OCI-LY3 (cell line): ENCODE measurements at regions not wholly inside any gene's neighbourhood (a gene's known extent, or its start where the extent isn't known, plus 50 kb on each side); places are given as distances from the start of the nearest gene placed in this dataset.

Experiments used
- H2AFZ ChIP-seq: fragments of 200-600, 300-600 bp; shearing (Covaris generic); 2 replicates; pipeline ENCODE4 v1.6.0; 2014; ENCODE audit warnings: antibody characterized with exemption, low read depth, low read length
- H3K27ac ChIP-seq: fragments of 200-600, 300-600 bp; sonication (generic); 2 replicates; pipeline ENCODE4 v1.5.1; 2014; ENCODE audit warnings: mild to moderate bottlenecking, low read length, moderate library complexity, mixed read lengths
- H3K27me3 ChIP-seq: fragments of 200-600, 300-600 bp; sonication (generic); 2 replicates; pipeline ENCODE4 v1.6.1; 2014; ENCODE audit warnings: low read depth, low read length, mixed read lengths
- H3K36me3 ChIP-seq: fragments of 200-600, 300-600 bp; sonication (generic); replicated peaks from 2 replicates; pipeline ENCODE3; 2014; ENCODE audit warnings: low read depth, low read length, mixed read lengths
- H3K4me1 ChIP-seq: fragments of 300-600, 200-600 bp; sonication (generic); 2 replicates; pipeline ENCODE4 v1.6.1; 2014; ENCODE audit warnings: low read length, mixed read lengths
- H3K4me2 ChIP-seq: fragments of 200-600, 300-600 bp; sonication (generic); 2 replicates; pipeline ENCODE4 v1.6.1; 2014; ENCODE audit warnings: low read length, mixed read lengths
- H3K4me3 ChIP-seq: fragments of 300-600, 200-600 bp; sonication (generic); 2 replicates; pipeline ENCODE4 v1.5.1; 2014; ENCODE audit warnings: antibody characterized with exemption, mild to moderate bottlenecking, low read length, moderate library complexity
- H3K79me2 ChIP-seq: fragments of 300-600, 200-600 bp; shearing (Covaris generic); 2 replicates; pipeline ENCODE4 v1.6.1; 2014; ENCODE audit warnings: mild to moderate bottlenecking, low read length, mixed read lengths
- H3K9ac ChIP-seq: fragments of 300-600, 200-600 bp; shearing (Covaris generic); 2 replicates; pipeline ENCODE4 v1.6.0; 2014; ENCODE audit warnings: mild to moderate bottlenecking, low read length, moderate library complexity
- H3K9me3 ChIP-seq: fragments of 200-600, 300-600 bp; shearing (Covaris generic); 2 replicates; pipeline ENCODE4 v1.6.1; 2014; ENCODE audit warnings: low read length, mixed read lengths; ENCODE audit not compliant: insufficient read depth
- H4K20me1 ChIP-seq: fragments of 200-600, 300-600 bp; sonication (generic); 2 replicates; pipeline ENCODE4 v1.6.1; 2016; ENCODE audit warnings: low read length, mixed read lengths; ENCODE audit not compliant: insufficient read depth
- CTCF ChIP-seq: fragments of 200-600, 300-600 bp; sonication (generic); IDR thresholded peaks from 2 replicates; pipeline ENCODE4 v1.5.1; 2014; ENCODE audit warnings: antibody characterized with exemption, low read length, low read depth
- EZH2phosphoT487 ChIP-seq: fragments of 200-600 bp; shearing (Covaris generic); IDR thresholded peaks from 2 replicates; pipeline ENCODE4 v1.6.1; 2018; ENCODE audit warnings: antibody characterized with exemption, mixed run types, low read depth

- H3K4me3 ChIP-seq: no peak overlapping the region
- H2AFZ ChIP-seq: no peak overlapping the region
- TF ChIP-seq EZH2phosphoT487 (no peak), CTCF (no peak)
- H3K27ac ChIP-seq: no peak overlapping the region
- no peaks in the 10 kb centered on the region for H3K27me3 ChIP-seq
- no peaks in the 10 kb centered on the region for H3K4me1 ChIP-seq
- H4K20me1 ChIP-seq: no peaks in the 10 kb centered on the region
- no peaks in the 10 kb centered on the region for H3K36me3 ChIP-seq
- no peak overlapping the region for H3K4me2 ChIP-seq
- no peak overlapping the region for H3K9ac ChIP-seq
- H3K79me2 ChIP-seq: no peaks in the 10 kb centered on the region
- no peaks in the 10 kb centered on the region for H3K9me3 ChIP-seq
These were observed 235.7 kb downstream of the ICE1 start for GRCh38 chr5:5658226-5658625.

GRCh38 chr5:5652181-5652580, 229.7 kb downstream of the ICE1 start:
- H4K20me1 ChIP-seq: no peaks in the 10 kb centered on the region
- H3K9me3 ChIP-seq: no peaks in the 10 kb centered on the region
- no peak for TF ChIP-seq EZH2phosphoT487
- no peak for TF ChIP-seq CTCF
- no peak overlapping the region for H2AFZ ChIP-seq
- H3K4me2 ChIP-seq: no peak overlapping the region
- H3K79me2 ChIP-seq: no peaks in the 10 kb centered on the region
- no peaks in the 10 kb centered on the region for H3K4me1 ChIP-seq
- no peaks in the 10 kb centered on the region for H3K27me3 ChIP-seq
- no peaks in the 10 kb centered on the region for H3K36me3 ChIP-seq
- H3K4me3 ChIP-seq: no peak overlapping the region
- H3K9ac ChIP-seq: no peak overlapping the region
- H3K27ac ChIP-seq: no peak overlapping the region

GRCh38 chr5:5650949-5651348, 228.5 kb downstream of the ICE1 start:
- H3K9ac ChIP-seq: no peak overlapping the region
- H3K36me3 ChIP-seq: no peaks in the 10 kb centered on the region
- H3K27ac ChIP-seq: no peak overlapping the region
- no peaks in the 10 kb centered on the region for H3K27me3 ChIP-seq
- H3K4me3 ChIP-seq: no peak overlapping the region
- H3K4me1 ChIP-seq: no peaks in the 10 kb centered on the region
- no peaks in the 10 kb centered on the region for H4K20me1 ChIP-seq
- no peak overlapping the region for H3K4me2 ChIP-seq
- no peak overlapping the region for H2AFZ ChIP-seq
- no peaks in the 10 kb centered on the region for H3K9me3 ChIP-seq
- H3K79me2 ChIP-seq: no peaks in the 10 kb centered on the region
- no peak for TF ChIP-seq CTCF

- Histone ChIP-seq H3K9me3 (no peaks in the 10 kb centered on the region), H3K4me2 (no peak overlapping the region), H3K36me3 (no peaks in the 10 kb centered on the region), H3K79me2 (no peaks in the 10 kb centered on the region), H3K27me3 (no peaks in the 10 kb centered on the region), H4K20me1 (no peaks in the 10 kb centered on the region), H2AFZ (no peak overlapping the region), H3K4me3 (no peak overlapping the region), H3K4me1 (no peaks in the 10 kb centered on the region), H3K27ac (no peak overlapping the region), H3K9ac (no peak overlapping the region)
- no peak for TF ChIP-seq CTCF
- no peak for TF ChIP-seq EZH2phosphoT487
These were observed 227.8 kb downstream of the ICE1 start for GRCh38 chr5:5650242-5650641.
